GM11168 (cell line): ENCODE measurements at regions not wholly inside any gene's neighbourhood (a gene's known extent, or its start where the extent isn't known, plus 50 kb on each side); places are given as distances from the start of the nearest gene placed in this dataset.

ENCODE experiments used
- in situ Hi-C: fragments of 300-500 bp; cut with MboI; formaldehyde crosslinking; loops from one replicate; pipeline ENCODE4 v1.12.0; 2022; ENCODE audit warnings: low sequenced_read_pairs; ENCODE audit not compliant: unreplicated experiment

- in situ Hi-C loops, result no loop called here
These were observed 221.1 kb upstream of the PBX1 start for GRCh38 chr1:164337885-164338284.

GRCh38 chr1:164343189-164343588 is 215.8 kb upstream of the PBX1 start:
- in situ Hi-C loops, result no loop called here

GRCh38 chr1:164347980-164348379 is 211.0 kb upstream of the PBX1 start:
- in situ Hi-C loops, result no loop called here

DNA sequence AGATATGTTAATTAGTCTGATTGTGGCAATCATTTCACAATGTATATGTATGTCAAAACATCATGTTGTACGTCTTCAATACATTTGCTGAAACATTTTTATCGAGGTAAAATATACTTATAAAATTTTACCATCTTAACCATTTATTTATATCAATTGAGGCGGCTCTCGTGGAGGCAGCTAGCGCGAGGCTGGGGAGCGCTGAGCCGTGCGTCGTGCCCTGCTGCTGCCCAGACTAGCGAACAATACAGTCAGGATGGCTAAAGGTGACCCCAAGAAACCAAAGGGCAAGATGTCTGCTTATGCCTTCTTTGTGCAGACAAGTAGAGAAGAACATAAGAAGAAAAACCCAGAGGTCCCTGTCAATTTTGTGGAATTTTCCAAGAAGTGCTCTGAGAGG is 202.5 kb upstream of the PBX1 start:
- in situ Hi-C loops, result no loop called here

GRCh38 chr1:164360265-164360664 is 198.7 kb upstream of the PBX1 start:
- in situ Hi-C loops, result no loop called here

GRCh38 chr1:164361927-164362326 is 197.1 kb upstream of the PBX1 start:
- in situ Hi-C loops, result no loop called here

- in situ Hi-C loops, result no loop called here
These were observed 195.0 kb upstream of the PBX1 start for GRCh38 chr1:164363980-164364379.

- in situ Hi-C loops, result no loop called here
These were observed 193.0 kb upstream of the PBX1 start for GRCh38 chr1:164366014-164366413.

DNA sequence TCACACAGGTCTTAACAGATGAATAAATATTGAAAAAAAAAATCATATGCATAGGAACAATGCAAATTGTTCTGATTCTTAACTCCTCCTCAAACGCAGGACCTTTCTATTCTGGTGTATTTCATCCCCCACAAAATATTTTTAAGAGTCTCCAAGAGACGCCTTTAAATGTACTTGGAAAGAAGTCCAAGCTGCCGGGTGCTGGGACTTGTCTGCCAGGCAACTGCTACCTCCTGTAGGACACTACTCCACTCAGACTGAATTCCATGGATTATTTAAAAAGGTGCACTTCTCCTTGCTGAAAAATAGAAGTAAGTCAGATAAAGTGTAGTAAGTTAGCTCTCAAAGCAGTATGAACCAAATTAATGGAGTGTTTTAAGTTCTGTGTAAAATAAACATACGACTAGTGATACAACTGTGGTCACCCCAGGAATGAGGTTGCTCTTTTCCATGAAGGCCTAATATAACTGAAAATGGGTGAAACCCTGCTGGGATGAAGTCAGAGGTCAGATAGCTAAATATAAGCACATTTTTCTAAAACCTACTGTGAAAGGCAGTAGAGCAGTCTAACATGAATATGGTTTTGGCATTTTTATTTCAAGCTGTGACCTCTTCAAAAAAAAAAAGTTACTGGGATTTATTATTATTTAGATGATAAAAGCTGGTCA is 189.2 kb upstream of the PBX1 start:
- in situ Hi-C loops, result no loop called here

GRCh38 chr1:164380893-164381292 is 178.1 kb upstream of the PBX1 start:
- in situ Hi-C loops, result no loop called here

- in situ Hi-C loops, result no loop called here
These were observed 176.6 kb upstream of the PBX1 start for GRCh38 chr1:164382384-164382783.

GRCh38 chr1:164384262-164384661 is 174.7 kb upstream of the PBX1 start:
- in situ Hi-C loops, result no loop called here

DNA sequence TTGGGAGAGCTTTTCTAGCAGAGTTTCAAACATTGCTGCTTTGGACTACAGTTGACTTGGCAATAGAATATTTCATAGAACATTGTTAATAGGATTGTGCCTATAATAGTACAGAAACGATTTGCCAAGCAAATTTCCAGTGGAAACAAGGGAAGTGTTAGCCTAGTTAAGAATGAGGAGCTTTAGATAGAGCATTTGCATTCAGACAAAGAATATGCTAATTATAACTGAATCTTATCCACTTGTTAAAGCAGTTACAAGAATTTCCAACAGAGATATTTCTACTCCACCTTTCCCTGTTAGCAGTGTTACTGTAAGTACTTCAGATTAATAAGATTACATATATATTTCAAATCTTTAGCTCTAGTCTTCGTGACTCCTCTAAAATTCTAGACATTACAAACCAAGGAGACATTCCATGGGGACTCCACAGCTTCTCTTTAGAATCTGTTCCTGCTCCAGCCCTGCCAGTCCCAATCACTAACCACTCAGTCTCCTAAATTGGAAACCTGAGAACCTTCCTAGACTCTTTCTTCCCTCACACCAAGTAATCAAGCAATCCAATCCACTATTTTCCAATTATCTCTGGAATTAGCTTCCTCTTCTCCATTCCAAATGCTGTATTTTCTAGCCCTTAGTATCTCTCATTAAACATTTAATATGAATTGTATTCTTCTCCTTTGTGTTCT is 141.8 kb upstream of the PBX1 start:
- in situ Hi-C loops, result no loop called here

- in situ Hi-C loops, result no loop called here
These were observed 135.8 kb upstream of the PBX1 start for GRCh38 chr1:164423136-164423535.

- in situ Hi-C loops, result no loop called here
These were observed 125.7 kb upstream of the PBX1 start for GRCh38 chr1:164433141-164433817.

GRCh38 chr1:164433818-164434170 is 125.2 kb upstream of the PBX1 start:
- in situ Hi-C loops, result no loop called here

DNA sequence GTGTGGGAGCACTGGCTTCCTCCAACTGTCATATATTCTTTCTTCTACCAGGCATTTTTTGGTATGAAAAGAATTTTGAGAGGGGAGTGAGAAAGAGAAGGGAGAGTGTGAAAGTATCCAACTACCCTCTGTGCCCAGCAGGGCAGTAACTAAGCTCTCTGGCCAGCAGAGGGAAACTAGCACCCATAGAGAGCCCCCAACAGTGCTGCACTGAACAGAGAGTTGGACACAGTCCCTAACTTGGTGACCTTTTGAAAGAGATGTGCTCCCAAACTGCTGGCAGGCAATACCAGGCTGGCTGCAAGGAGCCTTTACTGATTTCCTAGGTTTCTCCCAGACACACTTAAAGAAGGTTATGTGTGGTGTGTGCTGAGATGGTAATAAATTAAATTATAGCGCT is 118.8 kb upstream of the PBX1 start:
- in situ Hi-C loops, result no loop called here

GRCh38 chr1:164443166-164443565 is 115.8 kb upstream of the PBX1 start:
- in situ Hi-C loops, result no loop called here

DNA sequence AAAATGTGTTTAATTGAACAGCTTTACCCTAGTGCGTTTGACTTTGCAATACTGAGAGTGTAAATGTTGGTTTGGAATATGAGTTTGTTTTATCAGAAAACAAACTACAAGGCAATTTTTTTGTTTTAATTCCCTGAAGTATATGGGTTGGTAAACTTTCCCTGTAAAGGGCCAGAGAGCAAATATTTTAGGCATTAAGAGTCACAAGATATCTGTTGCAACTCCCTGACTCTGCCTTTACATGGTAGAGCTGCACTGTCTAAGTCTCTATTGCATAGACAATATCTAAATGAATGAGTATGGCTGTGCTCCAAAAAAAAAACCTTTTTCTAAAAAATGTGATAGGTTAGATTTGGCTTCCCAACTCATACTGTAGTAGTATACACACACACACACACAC is 115.1 kb upstream of the PBX1 start:
- in situ Hi-C loops, result no loop called here

DNA sequence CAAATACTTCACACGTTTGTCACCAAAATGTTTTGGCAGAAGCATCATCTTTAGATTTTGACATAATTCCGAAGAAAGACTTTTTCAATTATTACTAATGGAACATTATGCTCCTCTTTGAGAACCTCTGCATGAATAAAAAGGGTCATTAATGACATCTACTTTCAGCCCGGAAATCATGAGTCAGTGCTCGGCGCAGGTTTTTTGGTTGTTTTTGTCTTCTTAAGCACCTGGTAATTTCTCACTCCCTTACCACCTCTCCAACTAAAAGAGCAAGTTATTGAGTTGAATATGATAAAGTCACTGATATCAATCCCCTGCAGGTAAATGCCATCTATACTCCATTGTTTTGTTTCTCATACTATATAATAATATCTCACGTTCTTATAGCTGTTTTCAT is 113.0 kb upstream of the PBX1 start:
- in situ Hi-C loops, result no loop called here

GRCh38 chr1:164452549-164452948 is 106.4 kb upstream of the PBX1 start:
- in situ Hi-C loops, result no loop called here

GRCh38 chr1:164456272-164456671 is 102.7 kb upstream of the PBX1 start:
- in situ Hi-C loops, result no loop called here
